CD4-positive, alpha-beta T cell treated with Interleukin-15 for 1 hour (primary cell): ENCODE measurements at regions not wholly inside any gene's neighbourhood (a gene's known extent, or its start where the extent isn't known, plus 50 kb on each side); places are given as distances from the start of the nearest gene placed in this dataset.
"Not testable (repeated sequence)": the region's sequence is repeated elsewhere in the genome, so short reads cannot be mapped to it uniquely, and the experiment has no call there.

Source experiments
- DNase-seq: peaks from one replicate; pipeline ENCODE4 v3.0.0-alpha.2; 2020

DNA sequence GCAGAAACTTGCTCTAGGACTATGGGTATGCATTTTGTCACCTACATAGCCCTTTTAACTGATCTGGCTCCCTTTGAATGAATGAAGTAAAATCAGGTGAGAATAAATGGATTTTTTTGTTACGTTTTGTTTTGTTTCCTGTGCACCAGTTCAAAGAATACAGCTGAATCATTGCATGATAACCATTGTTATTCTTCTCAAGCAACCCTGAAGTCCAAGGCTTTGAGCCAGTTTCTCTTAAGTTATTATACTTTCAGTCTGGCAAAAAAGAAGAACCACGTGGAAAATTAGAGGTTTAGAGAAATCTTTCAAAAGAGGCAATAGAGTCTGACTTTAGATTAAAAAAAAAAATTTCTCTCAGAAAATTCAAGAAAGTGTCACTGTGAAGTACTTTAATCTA lies 398.6 kb upstream of the TECRL start:
- no peak for DNase-seq

DNA sequence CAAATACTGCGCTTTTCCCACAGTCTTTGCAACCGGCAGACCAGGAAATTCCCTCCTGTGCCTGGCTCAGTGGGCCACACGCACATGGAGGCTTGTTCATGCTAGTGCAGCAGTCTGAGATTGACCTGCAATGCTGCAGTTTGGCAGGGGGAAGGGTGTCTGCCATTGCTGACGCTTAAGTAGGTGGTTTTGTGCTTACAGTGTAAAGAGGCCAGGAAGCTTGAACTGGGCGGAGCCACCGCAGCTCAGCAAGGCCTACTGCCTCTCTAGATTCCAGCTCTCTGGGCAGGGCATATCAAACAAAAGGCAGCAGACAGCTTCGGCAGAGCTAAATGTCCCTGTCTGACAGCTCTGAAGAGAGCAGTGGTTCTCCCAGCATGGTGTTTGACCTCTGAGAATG lies 390.5 kb upstream of the TECRL start:
- DNase-seq = no peak

DNA sequence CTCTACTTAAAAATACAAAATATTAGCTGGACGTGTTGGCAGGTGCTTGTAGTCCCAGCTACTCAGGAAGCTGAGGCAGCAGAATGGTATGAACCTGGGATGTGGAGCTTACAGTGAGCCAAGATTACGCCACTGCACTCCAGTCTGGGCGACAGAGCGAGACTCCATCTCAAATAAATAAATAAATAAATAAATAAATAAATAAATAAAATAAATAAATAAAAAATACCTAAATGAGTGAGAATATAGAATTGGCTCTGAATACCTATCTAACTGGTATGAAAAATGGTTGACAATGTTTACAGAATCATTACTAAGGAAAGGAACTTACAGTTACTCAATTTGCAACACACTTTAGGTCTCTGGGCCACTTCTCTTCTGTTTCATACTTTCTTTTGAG lies 389.6 kb upstream of the TECRL start:
- DNase-seq = not testable (repeated sequence)

DNA sequence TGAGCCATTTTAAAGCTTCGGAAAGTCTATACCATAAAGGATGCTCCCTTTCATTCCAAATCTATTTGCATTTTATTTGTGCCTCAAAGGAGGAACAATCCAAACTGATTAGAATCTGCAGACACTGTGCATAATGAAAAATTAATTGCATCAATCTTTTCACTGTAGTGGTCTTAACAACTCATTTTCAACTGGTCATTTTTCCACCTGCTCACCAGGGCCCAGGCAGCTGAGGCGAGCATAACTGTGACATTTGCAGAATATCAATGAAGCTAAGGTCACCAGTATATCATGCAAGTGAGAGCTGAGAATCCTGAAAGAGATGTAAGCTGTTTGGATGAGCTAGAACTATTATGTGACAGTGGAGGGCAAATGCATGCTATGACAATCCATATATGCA lies 387.3 kb upstream of the TECRL start:
- no peak for DNase-seq

DNA sequence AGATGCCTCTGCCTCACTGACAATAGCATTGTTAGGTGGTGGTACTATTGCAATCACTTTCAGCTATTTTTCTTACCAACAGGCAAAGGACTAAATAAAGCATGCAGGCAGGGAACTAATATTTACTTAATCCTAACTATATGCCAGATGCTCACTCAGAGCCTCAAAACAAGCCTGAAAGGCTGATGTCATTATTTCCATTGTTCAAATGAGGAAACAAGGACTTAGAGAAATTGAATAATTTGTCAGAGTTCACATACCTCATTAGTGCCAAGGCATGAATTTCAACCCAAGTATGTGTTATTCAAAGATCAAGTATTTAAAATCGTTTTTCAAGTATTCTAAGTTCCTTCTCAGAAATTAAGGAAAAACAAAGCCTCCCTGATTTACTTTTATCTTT lies 374.9 kb upstream of the TECRL start:
- DNase-seq = no peak

DNA sequence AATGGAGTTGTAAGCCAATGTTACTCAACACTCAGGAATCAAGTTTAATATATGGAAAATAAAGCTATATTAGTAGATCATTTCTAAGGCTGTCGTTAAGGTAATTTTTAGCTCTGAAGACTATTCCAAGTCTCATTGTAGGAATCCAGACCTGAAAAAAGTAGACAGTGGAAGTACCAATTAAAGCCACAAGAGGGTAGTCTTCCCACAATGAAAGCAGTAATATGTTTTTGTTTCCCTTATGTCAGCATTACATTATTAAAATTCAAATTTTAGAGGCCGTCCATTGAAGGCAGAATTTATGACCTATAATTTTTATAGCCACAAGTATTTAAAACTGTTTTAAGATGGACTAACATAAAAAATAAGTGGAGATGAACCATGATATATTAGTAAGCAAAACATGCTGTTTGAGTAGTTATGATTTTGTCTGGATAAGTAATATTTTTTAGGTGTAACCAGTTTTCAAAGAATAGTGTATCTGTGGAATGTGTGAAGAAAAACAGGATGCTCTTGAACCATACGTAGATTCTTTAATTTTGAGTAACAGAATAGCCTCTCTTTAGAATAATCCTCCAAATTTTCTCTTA lies 372.6 kb upstream of the TECRL start:
- DNase-seq = no peak

DNA sequence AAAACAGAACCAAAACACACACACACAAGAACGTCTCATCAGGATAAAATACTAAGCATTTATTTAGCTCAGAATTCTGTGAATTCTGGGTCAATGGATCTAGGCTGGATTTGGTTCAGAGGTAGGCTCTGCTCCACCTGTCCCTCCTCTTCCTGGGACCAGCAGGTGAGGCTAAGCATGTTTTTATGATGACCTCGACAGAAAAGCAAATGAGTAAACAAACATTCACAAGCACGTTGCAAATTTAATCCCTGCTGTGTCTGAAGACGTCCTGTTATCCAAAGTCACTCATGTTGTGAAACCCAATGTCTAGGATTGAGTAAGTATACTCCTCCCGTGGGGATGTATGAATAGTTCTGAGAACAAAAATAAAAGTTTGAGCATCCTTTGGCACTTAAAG lies 371.4 kb upstream of the TECRL start:
- DNase-seq = no peak

DNA sequence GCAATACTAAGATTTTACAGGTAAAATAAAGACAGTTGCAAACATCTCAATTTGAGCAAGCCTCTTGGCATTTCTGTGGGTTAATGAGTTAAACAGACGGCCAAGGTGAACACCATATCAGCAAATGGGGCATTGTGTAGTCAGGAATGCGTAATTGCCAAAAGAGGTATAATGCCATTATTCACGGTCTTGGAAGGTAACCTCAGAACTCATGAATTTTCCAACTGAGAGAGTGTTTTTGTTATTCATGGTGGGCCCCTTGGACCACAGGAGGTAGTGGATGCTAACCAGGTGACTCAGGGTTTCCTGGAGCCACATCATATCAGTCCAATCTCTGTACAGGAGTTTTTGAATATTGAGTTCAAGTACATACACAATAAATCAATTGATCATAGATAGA lies 368.0 kb upstream of the TECRL start:
- no peak for DNase-seq

DNA sequence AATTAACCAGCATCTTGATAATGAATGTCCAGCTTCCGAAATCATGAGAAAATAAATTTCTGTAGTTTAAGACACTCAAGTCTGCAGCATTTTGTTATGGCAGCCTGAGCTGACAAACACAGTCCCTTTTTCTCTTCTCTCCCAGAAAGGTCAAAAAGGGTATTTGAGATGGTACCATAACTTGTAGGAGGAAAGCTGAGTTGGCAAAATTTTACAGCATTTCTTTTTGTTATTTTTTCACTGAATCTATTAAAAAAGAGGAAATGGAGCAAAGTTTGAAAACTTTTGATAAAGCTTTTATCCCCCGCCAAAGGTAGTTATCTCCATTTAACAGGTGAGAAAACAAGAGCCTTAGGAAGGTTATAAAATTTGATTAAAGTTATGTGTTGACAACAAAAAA lies 367.6 kb upstream of the TECRL start:
- DNase-seq = no peak

DNA sequence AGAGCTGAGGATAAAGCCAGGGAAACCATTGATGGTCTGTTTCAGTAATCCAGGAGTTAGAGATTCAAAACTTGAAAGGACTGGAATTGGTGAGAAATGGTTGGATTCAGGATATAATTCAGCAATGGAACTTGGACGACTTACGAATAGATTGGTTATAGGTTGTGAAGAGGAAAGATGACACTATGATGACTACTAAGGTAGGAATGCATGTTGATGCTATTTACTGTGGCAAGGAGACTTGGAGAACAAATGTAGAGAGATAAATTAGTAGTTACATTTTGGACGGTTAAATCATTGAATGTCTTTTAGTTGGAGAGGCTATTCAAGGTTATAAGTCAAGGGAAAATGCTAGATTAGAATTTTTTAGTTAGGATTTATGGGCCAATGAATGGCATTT lies 365.4 kb upstream of the TECRL start:
- no peak for DNase-seq

DNA sequence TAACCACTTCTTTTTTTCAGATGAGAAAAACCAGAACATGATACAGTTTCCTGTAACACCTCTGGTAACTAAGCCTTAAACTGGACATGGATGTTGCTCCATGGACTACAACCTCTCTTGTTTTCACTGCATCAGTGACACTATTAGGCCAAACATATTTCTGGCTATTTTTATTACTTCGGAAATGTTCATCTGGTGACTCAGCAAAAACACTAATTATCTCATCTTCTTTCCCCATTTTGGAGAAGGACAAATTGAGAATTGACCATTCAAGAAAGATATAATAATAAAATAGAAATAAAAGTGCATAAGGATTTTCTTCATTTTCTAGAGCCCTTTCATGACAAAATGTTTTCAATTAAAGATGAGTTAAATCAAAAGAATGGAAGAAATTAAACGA lies 361.9 kb upstream of the TECRL start:
- no peak for DNase-seq

DNA sequence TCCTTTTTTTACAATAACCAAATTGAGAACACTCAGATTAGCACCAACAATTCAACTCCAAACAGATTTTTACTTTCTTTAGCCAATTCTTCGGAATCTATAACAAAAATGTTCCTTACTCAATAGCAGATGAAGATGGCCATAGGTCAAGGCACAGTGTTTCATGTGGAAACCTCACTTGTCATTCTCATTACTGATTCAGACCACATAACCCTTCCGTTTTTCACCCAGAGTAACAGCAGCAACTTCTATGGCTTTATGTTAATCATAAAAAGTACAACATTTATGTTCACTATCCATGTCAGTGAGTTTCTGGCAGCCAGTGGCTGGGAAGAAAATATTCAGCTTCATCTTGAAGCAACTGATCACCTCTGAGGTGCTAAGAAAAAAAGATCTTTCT lies 358.3 kb upstream of the TECRL start:
- no peak for DNase-seq

DNA sequence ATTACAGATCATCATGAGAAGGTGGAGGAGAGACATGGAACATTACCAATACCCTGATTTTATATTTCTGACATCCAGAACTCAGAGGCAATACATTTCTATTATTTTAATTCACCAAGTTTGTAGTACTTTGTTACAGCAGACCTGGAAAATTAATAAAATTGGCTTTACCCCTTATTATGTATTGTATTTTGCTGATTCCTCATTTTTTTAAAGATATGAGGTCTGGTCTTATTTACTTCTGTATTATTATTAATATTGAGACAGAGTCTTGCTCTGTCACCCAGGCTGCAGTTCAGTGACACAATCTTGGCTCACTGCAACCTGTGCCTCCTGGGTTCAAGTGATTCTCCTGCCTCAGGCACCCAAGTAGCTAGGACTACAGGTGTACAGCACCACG lies 357.3 kb upstream of the TECRL start:
- no peak for DNase-seq

DNA sequence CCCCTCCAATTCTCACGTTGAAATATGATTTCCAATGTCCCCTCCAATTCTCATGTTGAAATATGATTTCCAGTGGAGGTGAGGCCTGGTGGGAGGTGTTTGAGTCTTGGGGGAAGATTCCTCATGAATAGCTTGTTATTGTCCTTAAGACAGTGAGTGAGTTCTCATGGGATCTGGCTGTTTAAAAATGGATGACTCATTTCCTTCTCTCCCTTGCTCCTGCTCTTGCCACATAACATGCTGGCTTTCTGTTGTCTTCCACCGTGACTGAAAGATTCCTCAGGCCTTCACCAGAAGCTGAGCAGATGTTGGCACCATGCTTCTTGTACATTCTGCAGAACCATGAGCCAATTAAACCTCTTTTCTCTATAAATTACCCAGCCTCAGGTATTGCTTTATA lies 346.8 kb upstream of the TECRL start:
- DNase-seq = no peak

DNA sequence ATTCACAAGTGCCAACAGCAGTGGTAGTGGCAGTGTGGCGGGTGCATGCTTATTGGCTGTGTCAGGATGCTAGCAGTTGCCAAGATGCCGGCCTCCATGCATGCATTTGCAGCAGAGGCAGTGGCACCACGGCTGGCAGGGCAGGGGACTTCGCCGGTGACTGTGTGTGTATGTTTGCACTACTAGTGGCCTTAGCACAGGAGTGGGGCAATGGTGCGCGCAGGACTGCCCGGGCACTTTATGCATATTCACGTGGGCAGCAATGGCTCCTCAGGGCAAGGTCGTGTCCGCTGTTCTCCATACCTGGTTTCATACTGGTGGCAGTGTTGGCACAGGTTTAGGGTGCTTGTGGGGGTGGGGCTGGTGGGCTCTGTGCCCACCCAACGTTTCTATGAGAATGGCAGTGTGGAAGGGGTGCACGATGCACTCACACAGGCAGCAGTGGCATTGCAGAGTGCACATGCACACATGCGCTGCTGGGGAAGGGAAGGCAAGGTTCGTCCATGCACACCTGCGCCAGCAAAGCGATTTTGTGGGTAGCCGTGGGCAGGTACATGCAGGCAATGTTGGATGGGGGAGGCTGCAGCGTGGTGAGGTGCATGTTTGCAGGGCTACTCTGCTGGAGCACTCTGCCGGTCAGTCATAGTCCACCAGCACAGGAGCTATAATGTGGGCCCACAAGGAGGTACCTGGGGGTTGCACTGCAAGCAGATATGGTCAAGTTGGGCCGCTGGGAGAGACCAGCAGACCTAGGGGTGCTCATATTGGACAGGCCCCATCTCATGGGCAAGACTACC lies 338.9 kb upstream of the TECRL start:
- DNase-seq = no peak

DNA sequence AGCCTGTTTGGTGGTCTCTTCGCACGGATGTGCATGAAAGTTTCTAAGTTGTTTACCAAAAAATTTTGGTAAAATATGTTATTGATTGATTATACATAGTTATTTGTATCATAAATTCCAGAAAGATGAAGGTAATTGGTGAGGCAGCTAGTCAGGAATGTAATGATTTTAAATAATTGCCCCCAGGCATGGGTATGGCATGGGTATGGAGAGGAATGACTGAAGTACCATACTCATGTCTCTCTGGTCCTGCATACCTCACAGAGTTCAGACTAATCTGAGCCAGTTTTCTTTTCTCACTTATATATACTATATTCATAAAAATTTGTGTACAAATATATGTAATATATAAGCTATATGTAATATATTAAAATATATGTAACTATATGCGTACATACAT lies 329.0 kb upstream of the TECRL start:
- DNase-seq = no peak

DNA sequence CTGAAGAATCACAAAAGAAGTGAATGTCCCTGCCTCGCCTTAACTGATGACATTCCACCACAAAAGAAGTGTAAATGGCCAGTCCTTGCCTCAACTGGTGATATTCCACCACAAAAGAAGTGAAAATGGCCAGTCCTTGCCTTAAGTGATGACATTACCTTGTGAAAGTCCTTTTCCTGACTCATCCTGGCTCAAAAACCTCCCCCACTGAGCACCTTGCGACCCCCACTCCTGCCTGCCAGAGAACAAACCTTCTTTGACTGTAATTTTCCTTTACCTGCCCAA lies 328.5 kb upstream of the TECRL start:
- not testable (repeated sequence) for DNase-seq

DNA sequence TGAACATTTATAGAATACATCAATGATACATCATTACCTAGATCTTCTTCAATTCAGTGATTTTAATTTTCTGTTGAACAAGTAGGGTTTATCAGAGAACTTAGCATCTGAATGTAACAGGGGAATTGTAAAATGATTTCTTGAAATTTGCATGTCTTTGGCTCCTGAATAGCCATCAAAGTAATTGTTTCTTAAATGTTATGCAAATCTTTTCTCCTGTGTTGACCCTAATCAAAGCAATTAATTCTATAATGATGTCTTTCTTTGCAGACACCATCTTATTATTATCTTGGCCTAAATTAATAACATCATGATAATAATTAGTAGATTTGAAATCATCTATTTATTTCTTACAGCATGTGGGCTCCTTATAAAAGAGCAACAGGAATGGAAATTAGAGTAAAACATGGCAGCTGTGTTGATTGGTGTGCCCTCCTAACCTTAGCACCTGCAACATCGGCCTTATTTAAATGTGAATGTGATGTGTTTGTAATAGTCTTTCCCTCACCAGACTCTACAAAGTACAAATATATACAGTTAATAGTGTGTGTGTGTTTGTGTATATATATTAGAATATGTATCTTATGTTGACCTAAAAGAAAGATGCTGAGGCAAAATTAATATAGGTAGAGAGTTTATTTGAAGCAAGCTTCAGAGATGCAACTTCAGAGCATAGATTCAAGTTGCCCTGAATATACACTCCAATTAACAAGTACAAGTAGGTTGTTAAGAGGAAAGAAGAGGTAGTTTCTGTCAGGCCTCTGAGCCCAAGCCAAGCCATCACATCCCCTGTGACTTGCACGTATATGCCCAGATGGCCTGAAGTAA lies 328.0 kb upstream of the TECRL start:
- DNase-seq = no peak

DNA sequence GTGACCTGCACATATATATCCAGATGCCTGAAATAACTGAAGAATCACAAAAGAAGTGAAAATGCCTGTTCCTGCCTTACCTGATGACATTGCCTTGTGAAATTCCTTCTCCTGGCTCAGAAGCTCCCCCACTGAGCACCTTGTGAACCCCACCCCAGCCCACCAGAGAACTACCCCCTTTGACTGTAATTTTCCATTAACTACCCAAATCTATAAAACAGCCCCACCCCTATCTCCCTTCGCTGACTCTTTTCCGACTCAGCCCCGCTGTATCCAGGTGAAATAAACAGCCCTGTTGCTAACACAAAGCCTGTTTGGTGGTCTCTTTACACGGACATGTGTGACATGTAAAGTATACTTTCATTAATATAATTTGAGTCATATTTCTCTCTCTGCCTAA lies 320.3 kb upstream of the TECRL start:
- no peak for DNase-seq

DNA sequence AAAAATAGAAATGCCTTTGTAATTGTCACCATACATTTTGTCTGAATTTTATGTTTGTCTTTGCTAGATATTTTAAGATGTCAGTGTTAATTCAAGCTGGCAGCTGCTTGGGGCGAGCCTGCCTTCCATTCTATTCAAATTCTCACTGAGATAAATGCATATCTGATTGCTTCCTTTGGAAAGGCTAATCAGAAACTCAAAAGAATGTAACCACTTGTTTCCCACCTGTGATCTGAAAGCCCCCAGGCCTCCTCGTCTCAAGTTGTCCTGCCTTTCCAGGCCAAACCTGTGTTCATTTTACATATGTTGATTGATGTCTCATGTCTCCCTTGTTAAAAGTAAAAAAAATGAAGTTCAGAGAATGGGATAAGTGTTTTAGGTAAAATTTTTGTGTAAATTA lies 318.7 kb upstream of the TECRL start:
- DNase-seq = no peak

DNA sequence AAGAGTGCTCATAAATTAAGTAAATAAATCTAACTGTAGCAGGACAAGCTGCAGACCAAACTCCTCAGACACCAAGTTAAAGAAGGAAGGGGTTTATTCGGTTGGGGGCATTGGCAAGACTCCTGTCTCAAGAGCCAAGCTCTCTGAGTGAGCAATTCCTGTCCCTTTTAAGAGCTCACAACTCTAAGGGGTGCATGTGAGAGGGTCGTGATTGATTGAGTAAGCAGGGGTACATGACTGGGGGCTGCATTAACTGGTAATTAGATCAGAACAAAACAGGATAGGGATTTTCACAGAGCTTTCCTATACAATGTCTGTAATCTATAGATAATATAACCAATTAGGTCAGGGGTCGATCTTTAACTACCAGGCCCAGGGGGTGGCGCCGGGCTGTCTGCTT lies 318.1 kb upstream of the TECRL start:
- not testable (repeated sequence) for DNase-seq

DNA sequence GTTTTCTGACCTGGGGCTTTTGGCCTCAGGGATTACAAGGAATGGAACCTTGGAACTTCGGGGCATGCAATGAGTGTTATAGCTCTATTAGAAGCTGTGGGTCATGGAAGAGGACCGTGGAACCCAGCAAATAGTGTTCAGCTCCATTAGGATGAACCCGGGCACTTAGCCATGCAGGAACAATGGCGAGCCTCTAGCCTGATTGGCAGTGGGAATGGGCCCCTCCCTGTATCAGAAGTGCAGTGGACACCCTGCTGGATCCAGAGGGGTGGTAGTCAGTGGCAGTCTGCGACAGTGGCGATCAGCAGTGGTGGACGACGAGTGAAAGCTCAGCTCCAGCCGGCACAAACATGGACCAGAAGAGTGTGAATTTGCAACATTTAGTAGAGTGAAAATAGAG lies 315.4 kb upstream of the TECRL start:
- DNase-seq = no peak

DNA sequence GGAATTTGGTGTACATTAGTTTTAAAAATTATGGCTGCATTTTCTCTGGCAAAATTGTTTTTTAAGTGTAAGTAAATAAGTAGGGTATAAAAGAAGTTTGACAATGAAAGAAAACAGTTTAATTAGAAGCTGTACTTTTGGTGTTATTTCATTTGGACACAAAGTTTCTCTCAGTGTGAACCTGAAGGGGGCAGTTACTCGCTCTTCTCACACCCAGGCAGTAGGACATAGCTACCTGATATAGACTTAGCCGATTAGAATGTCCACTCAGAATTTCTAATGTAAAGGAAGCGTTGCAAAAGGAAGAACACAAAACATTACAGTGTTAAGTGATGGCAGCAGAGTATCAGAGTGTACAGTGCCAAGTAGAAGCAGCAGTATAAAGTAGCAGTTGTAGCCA lies 311.9 kb upstream of the TECRL start:
- no peak for DNase-seq

DNA sequence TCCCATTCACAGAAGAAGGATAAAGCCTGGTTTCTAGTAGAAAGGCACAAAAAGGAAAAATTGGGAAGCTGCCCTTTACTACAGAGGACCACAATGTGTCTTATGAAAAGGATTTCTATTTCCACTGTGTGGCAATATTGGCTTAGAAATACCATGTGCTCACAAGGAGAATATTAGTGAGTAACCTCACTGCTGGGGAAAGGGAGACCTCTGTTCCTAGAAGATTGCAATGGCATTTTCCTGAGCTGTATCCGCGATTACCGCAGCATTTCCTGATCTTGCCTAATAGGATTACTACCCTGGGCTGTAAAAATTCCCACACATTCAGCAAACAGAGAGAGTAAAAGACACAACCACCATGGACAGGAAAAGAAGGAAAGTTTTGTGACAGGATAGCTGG lies 308.8 kb upstream of the TECRL start:
- no peak for DNase-seq

DNA sequence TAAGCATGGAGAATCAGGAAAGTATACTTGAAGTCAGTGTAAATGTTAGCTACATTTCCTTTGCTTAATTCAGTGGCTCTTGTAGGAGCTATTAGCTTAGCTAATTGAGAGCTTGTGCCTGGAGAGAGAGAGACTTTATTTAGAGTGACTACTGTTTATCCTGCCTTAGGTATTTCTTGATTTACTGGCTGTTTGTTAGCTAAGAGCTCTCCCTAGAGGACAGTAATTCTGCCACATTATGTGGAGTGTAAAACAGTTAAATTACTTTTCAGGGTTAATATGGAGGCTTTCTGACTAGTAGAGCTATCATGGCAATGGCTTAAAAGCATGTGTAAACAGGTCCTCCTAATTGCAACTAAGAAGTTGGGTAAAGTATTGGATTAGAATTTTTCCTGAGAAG lies 306.5 kb upstream of the TECRL start:
- DNase-seq = no peak
